GM12872 (cell line): ENCODE measurements at regions not wholly inside any gene's neighbourhood (a gene's known extent, or its start where the extent isn't known, plus 50 kb on each side); places are given as distances from the start of the nearest gene placed in this dataset.

Experiments used
- CTCF ChIP-seq: IDR thresholded peaks from 3 replicates; pipeline ENCODE4 v1.5.1; 2011; ENCODE audit warnings: low read depth, mild to moderate bottlenecking, low read length, moderate library complexity; ENCODE audit not compliant: insufficient read depth

GRCh38 chr2:236971131-236971821, 114.4 kb upstream of the COPS8 start:
- TF ChIP-seq CTCF, result no peak

GRCh38 chr2:236971919-236972381, 113.7 kb upstream of the COPS8 start:
- no peak for TF ChIP-seq CTCF

GRCh38 chr2:236972491-236973342, 113.0 kb upstream of the COPS8 start:
- no peak for TF ChIP-seq CTCF

DNA sequence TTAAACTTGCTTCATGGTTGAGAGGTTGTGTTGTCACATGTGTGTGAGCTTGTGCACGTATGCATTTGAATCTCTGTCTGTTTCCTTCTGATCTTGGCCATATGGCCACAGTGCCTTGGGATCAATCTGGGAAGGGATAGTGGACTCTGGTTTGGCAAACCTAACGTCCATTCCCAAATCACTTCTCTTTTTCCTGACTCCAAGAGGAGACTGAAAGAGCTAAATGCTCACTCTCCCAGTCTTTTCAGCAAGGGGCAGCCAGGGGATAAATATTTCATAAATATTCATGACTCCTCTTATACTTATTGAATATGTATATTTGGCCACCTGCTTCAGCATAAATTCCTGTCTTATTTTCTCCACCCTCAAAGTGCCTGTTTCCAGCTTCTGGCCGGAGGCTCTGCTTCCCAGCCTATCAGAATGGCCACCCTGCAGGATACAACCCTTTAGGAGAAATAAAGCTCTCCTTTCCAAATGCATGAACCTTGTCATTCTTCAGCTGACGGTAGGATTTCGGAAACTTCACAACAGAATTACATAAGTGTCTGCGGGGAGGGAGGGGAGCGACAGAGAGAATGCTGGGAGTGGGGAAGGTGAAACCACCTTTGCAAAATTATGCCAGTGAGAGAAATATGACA, 112.2 kb upstream of the COPS8 start:
- no peak for TF ChIP-seq CTCF

DNA sequence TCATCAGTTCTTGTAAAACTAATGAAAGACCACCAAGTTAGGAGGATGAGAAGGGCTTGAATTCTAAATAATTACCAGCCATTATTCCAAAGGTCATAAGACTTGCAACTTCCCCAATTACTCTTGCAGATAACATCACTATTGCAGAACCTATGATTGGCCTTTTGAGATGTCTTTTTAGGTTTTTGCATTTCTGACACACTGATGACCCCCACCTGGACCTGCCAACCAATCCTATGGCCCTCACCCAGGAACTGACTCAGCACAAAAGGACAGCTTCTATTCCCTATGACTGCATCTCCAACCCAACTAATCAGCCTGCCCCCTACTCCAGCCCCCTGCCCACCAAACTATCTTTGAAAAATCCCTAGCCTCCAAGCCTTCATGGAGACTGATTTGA, 111.5 kb upstream of the COPS8 start:
- TF ChIP-seq CTCF, result no peak

GRCh38 chr2:236974752-236975151, 110.9 kb upstream of the COPS8 start:
- TF ChIP-seq CTCF, result no peak

- TF ChIP-seq CTCF, result no peak
These were observed 109.9 kb upstream of the COPS8 start for GRCh38 chr2:236975766-236976165.
